ENCODE measurements at regions not wholly inside any gene's neighbourhood (a gene's known extent, or its start where the extent isn't known, plus 50 kb on each side); places are given as distances from the start of the nearest gene placed in this dataset.

DNA sequence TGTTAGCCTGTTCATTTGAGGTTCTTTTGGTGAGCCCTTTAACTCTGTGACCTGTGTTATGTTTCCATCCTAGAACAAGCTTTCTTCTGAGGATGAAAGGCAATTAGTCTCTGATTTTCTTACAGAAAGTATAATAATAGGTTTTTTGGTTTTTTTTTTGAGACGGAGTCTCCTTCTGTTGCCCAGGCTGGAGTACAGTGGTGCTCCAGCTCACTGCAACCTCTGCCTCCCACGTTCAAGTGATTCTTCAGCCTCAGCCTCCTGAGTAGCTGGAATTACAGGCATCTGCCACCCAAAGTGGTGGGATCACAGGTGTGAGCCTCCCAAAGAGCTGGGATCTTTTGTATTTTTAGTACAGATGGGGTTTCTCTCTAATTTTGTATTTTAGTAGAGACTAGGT, 52.7 kb upstream of the SYNE2 start:
- DNase-seq (no peak), ATAC-seq (no peak)
- H3K27ac Mint-ChIP-seq = no peak overlapping the region
- no peaks in the 10 kb centered on the region for H3K36me3 Mint-ChIP-seq (ENCODE audit: low read depth)
- H3K4me3 Mint-ChIP-seq = no peak overlapping the region
- CTCF ChIA-PET = interaction anchor here (0.7 to 2.8 kb wide), 19 partner anchors 16 to 503 kb away, joined by 3 to 21 read pairs (median 3); partner anchors contain the start of gene ESR2
- TF ChIP-seq, protein P1, sequence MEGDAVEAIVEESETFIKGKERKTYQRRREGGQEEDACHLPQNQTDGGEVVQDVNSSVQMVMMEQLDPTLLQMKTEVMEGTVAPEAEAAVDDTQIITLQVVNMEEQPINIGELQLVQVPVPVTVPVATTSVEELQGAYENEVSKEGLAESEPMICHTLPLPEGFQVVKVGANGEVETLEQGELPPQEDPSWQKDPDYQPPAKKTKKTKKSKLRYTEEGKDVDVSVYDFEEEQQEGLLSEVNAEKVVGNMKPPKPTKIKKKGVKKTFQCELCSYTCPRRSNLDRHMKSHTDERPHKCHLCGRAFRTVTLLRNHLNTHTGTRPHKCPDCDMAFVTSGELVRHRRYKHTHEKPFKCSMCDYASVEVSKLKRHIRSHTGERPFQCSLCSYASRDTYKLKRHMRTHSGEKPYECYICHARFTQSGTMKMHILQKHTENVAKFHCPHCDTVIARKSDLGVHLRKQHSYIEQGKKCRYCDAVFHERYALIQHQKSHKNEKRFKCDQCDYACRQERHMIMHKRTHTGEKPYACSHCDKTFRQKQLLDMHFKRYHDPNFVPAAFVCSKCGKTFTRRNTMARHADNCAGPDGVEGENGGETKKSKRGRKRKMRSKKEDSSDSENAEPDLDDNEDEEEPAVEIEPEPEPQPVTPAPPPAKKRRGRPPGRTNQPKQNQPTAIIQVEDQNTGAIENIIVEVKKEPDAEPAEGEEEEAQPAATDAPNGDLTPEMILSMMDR (IDR thresholded peaks at IDR 0.05) = no peak
- H3K27me3 Mint-ChIP-seq = no peaks in the 10 kb centered on the region
- POLR2A ChIA-PET = no interaction called here
- no peaks in the 10 kb centered on the region for H3K9me3 Mint-ChIP-seq
- peaks cover 4% of the 10 kb centered on the region for H3K4me1 Mint-ChIP-seq (ENCODE audit: low read depth)
- intact Hi-C loops (cut with micrococcal nuclease) = no loop called here

DNA sequence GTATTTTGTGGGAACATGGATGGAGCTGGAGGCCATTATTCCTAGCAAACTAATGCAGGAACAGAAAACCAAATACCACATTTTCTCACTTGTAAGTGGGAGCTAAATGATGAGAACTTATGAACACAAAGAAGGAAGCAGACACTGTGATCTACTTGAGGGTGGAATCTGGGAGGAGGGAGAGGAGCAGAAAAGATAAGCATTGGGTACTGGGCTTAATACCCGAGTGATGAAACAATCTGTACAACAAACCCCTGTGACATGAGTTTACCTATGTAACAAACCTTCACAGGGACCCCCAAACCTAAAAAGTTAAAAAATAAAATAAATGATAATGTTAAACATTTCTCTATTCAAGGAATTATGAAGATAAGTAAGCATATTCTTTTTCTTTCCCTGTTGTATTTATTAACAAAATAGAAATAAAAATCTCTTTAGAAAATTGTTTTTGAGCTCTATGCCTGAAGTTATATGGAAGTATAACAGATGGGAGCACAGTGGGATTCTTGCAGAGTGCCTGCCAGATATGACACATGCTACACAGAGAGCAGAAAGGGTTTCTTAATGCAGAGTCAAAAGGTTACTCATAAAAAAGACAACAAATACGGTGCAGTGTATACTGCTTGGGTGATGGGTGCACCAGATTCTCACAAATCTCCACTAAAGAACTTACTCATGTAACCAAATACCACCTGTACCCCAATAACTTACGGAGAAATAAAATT, 52.0 kb upstream of the SYNE2 start:
- CTCF ChIA-PET = interaction anchor here (0.6 to 2.8 kb wide), 21 partner anchors 17 to 538 kb away, joined by 3 to 21 read pairs (median 3); partner anchors contain the start of gene ESR2
- POLR2A ChIA-PET = no interaction called here
- intact Hi-C loops (cut with micrococcal nuclease) = no loop called here

More for the DNA sequence above, 52.0 kb upstream of the SYNE2 start:
- Mint-ChIP-seq H3K36me3 (ENCODE audit: low read depth) (no peaks in the 10 kb centered on the region), H3K4me1 (ENCODE audit: low read depth) (peaks cover 4% of the 10 kb centered on the region), H3K4me3 (no peak overlapping the region), H3K27me3 (peaks cover 2% of the 10 kb centered on the region), H3K9me3 (no peaks in the 10 kb centered on the region), H3K27ac (no peak overlapping the region)
- ATAC-seq (no peak), DNase-seq (no peak)
- TF ChIP-seq, protein P1 (IDR thresholded peaks at IDR 0.05) = no peak

Data from activated CD8-positive, alpha-beta T cell treated with anti-CD3 and anti-CD28 coated beads for 36 hours (primary cell).